ENCODE measurements at regions not wholly inside any gene's neighbourhood (a gene's known extent, or its start where the extent isn't known, plus 50 kb on each side); places are given as distances from the start of the nearest gene placed in this dataset.

GRCh38 chr12:88985631-88986030 is 366.7 kb downstream of the DUSP6 start:
- no peaks in the 10 kb centered on the region for H3K4me1 Mint-ChIP-seq
- no peak for ATAC-seq (replicated peaks)

GRCh38 chr12:88985011-88985410 is 367.3 kb downstream of the DUSP6 start:
- no peaks in the 10 kb centered on the region for H3K9me3 Mint-ChIP-seq
- peaks cover 29% of the 10 kb centered on the region for H3K27me3 Mint-ChIP-seq
- H3K27ac Mint-ChIP-seq, result no peak overlapping the region
- ATAC-seq (replicated peaks), result no peak
- no peaks in the 10 kb centered on the region for H3K36me3 Mint-ChIP-seq (ENCODE audit: low read depth)
- H3K4me1 Mint-ChIP-seq, result no peaks in the 10 kb centered on the region
- H3K4me3 Mint-ChIP-seq, result no peak overlapping the region

More at GRCh38 chr12:88985631-88986030, 366.7 kb downstream of the DUSP6 start:
- Mint-ChIP-seq H3K36me3 (ENCODE audit: low read depth) (no peaks in the 10 kb centered on the region), H3K27ac (no peak overlapping the region), H3K9me3 (no peaks in the 10 kb centered on the region), H3K4me3 (no peak overlapping the region), H3K27me3 (peaks cover 23% of the 10 kb centered on the region)

DNA sequence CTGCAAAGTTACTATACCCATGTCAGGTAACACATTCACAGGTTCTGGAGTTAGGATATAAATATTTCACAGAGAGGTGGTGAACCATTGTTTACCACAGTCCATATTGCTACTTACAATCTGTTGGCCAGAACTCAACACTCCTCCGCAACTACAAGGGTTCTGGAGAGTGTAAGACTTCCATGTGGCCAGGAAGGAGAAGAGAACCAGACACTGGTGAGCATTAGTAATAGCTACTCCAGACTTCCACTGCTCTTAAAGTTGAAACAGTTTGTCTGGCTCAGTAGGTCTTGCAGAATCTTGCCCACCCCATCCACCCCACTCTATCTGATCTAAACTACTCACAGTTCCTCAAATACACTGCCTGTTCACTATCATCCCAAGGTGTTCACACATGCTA is 369.6 kb downstream of the DUSP6 start:
- Mint-ChIP-seq H3K4me1 (no peaks in the 10 kb centered on the region), H3K4me3 (no peak overlapping the region), H3K9me3 (no peaks in the 10 kb centered on the region), H3K27me3 (peaks cover 42% of the 10 kb centered on the region), H3K36me3 (ENCODE audit: low read depth) (no peaks in the 10 kb centered on the region), H3K27ac (no peak overlapping the region)
- no peak for ATAC-seq (replicated peaks)

DNA sequence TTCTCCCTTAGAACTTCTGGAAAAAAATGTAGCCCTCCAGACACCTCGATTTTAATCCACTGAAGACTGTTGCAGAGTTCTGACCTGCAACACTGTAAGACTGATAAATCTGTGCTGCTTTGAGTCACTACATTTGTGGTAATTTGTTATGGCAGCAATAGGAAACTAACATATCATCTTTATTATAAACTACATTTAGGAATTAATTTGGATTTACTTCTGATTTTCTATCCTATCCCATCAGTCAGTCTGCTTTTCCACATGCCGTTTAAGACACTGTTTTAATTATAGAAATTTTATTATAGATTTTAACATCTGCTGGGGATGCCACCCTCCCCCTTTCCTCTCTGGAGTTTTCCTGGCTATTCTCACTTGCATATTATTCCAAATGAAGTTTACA is 375.2 kb downstream of the DUSP6 start:
- no peaks in the 10 kb centered on the region for H3K9me3 Mint-ChIP-seq
- H3K4me3 Mint-ChIP-seq, result no peak overlapping the region

GRCh38 chr12:88973998-88974397 is 378.3 kb downstream of the DUSP6 start:
- no peaks in the 10 kb centered on the region for H3K9me3 Mint-ChIP-seq
- no peak overlapping the region for H3K27ac Mint-ChIP-seq
- no peak for ATAC-seq (replicated peaks)

More for the DNA sequence above, 375.2 kb downstream of the DUSP6 start:
- no peaks in the 10 kb centered on the region for H3K4me1 Mint-ChIP-seq
- no peak overlapping the region for H3K27ac Mint-ChIP-seq
- H3K27me3 Mint-ChIP-seq, result peaks cover 25% of the 10 kb centered on the region
- no peak for ATAC-seq (replicated peaks)
- H3K36me3 Mint-ChIP-seq (ENCODE audit: low read depth), result no peaks in the 10 kb centered on the region

DNA sequence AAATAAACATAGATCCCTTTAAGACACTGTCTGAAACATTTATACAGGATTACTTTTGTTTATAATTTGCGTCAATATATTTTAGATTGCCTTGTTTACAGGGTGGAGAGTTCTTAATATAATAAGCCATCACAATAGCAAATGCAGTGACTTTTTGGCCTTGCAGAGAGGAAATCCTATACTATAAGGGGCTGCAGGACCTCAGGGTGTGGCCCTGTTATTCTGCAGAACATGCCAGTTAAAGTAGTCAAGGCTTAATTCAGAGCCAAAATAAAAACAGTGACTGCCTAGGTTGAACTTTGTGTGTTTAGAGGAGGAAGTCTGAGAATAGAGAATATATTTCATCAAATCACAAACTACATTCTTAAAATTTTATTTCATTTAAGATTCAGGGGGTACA is 381.6 kb downstream of the DUSP6 start:
- Mint-ChIP-seq H3K4me3 (no peak overlapping the region), H3K36me3 (ENCODE audit: low read depth) (no peaks in the 10 kb centered on the region), H3K27me3 (peaks cover 4% of the 10 kb centered on the region), H3K27ac (no peak overlapping the region), H3K9me3 (no peaks in the 10 kb centered on the region), H3K4me1 (no peaks in the 10 kb centered on the region)
- no peak for ATAC-seq (replicated peaks)

More at GRCh38 chr12:88973998-88974397, 378.3 kb downstream of the DUSP6 start:
- H3K4me1 Mint-ChIP-seq, result no peaks in the 10 kb centered on the region
- H3K36me3 Mint-ChIP-seq (ENCODE audit: low read depth), result no peaks in the 10 kb centered on the region
- H3K4me3 Mint-ChIP-seq, result no peak overlapping the region
- H3K27me3 Mint-ChIP-seq, result peaks cover 10% of the 10 kb centered on the region

GRCh38 chr12:88969127-88969526 is 383.2 kb downstream of the DUSP6 start:
- Mint-ChIP-seq H3K4me1 (no peaks in the 10 kb centered on the region), H3K27ac (no peak overlapping the region), H3K9me3 (no peaks in the 10 kb centered on the region), H3K4me3 (no peak overlapping the region), H3K27me3 (peaks cover 10% of the 10 kb centered on the region), H3K36me3 (ENCODE audit: low read depth) (no peaks in the 10 kb centered on the region)
- ATAC-seq (replicated peaks), result no peak

DNA sequence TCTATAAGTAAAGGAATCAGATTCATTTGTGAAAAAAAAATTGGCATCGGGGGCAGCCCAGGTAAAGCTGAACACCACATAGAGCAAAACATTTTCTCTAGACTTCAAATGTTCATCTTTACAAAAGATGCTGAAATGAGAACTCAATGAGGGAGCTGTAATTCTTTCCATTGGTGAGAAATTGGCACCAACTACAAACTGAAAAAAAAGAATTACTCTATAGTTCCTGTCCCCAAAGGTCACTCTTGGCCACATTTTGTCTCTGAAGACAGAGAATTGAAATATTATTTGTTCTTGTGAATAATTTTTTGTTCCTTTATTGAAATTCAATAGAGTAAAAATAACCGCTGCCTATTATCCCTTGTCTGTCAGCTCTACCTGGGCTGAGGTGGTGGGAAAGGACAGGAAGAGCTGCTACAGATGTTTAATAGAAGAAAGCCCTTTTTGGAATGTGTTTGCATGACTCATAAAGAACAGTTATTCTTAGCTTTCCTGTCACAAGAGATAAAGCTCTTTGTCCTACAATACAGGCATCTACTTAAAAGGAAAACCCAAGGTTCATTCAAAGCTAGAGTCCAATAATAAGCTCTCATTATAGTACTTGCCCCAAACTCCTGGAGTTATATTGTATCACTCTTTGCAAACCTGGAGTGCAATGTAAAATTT is 380.1 kb upstream of the KITLG start:
- H3K27ac Mint-ChIP-seq, result no peak overlapping the region
- peaks cover 11% of the 10 kb centered on the region for H3K27me3 Mint-ChIP-seq
- H3K9me3 Mint-ChIP-seq, result no peaks in the 10 kb centered on the region
- H3K4me1 Mint-ChIP-seq, result no peaks in the 10 kb centered on the region
- H3K36me3 Mint-ChIP-seq (ENCODE audit: low read depth), result no peaks in the 10 kb centered on the region
- no peak overlapping the region for H3K4me3 Mint-ChIP-seq
- no peak for ATAC-seq (replicated peaks)

GRCh38 chr12:88958946-88959345 is 378.7 kb upstream of the KITLG start:
- Mint-ChIP-seq H3K4me1 (no peaks in the 10 kb centered on the region), H3K4me3 (no peak overlapping the region), H3K27ac (no peak overlapping the region), H3K36me3 (ENCODE audit: low read depth) (no peaks in the 10 kb centered on the region), H3K9me3 (no peaks in the 10 kb centered on the region), H3K27me3 (peaks cover 8% of the 10 kb centered on the region)
- ATAC-seq (replicated peaks), result no peak

GRCh38 chr12:88958153-88958552 is 377.9 kb upstream of the KITLG start:
- Mint-ChIP-seq H3K27ac (no peak overlapping the region), H3K27me3 (peaks cover 7% of the 10 kb centered on the region), H3K4me1 (no peaks in the 10 kb centered on the region), H3K4me3 (no peak overlapping the region), H3K9me3 (no peaks in the 10 kb centered on the region), H3K36me3 (ENCODE audit: low read depth) (no peaks in the 10 kb centered on the region)
- no peak for ATAC-seq (replicated peaks)

GRCh38 chr12:88957358-88957757 is 377.1 kb upstream of the KITLG start:
- Mint-ChIP-seq H3K27me3 (peaks cover 9% of the 10 kb centered on the region), H3K4me1 (no peaks in the 10 kb centered on the region), H3K36me3 (ENCODE audit: low read depth) (no peaks in the 10 kb centered on the region), H3K9me3 (no peaks in the 10 kb centered on the region), H3K4me3 (no peak overlapping the region), H3K27ac (no peak overlapping the region)
- ATAC-seq (replicated peaks), result peak; percentile 63

- no peak overlapping the region for H3K27ac Mint-ChIP-seq
- no peaks in the 10 kb centered on the region for H3K9me3 Mint-ChIP-seq
- H3K4me3 Mint-ChIP-seq, result no peak overlapping the region
These were observed 375.3 kb upstream of the KITLG start for GRCh38 chr12:88955531-88955930.

DNA sequence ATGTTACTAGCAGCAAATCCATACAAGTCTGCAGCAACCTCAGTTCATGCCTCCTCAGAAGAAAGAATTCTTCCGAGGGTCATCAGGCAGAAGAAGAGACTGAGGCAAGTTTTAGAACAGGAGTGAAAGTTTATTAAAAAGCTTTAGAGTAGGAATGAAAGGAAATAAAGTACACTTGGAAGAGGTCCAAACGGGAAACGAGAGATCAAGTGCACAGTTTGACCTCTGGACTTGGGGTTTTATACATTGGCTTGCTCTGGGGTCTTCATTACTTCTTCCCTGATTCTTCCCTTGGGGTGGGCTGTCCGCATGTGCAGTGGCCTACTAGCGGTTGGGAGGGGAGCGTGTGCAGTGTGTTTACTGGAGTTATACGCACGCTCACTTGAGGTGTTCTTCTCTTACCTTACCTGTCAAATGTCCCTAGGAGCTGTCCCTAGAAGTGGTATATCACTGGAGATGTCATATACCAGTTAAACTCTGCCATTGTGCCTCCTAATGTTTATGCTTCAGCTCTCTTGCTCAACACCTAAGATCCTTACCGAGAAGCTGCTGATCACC is 372.8 kb upstream of the KITLG start:
- peaks cover 7% of the 10 kb centered on the region for H3K27me3 Mint-ChIP-seq
- H3K4me1 Mint-ChIP-seq, result no peaks in the 10 kb centered on the region
- no peaks in the 10 kb centered on the region for H3K36me3 Mint-ChIP-seq (ENCODE audit: low read depth)
- no peaks in the 10 kb centered on the region for H3K9me3 Mint-ChIP-seq
- no peak for ATAC-seq (replicated peaks)
- no peak overlapping the region for H3K27ac Mint-ChIP-seq
- no peak overlapping the region for H3K4me3 Mint-ChIP-seq

More at GRCh38 chr12:88955531-88955930, 375.3 kb upstream of the KITLG start:
- Mint-ChIP-seq H3K36me3 (ENCODE audit: low read depth) (no peaks in the 10 kb centered on the region), H3K4me1 (no peaks in the 10 kb centered on the region), H3K27me3 (peaks cover 11% of the 10 kb centered on the region)
- ATAC-seq (replicated peaks), result no peak

- no peak overlapping the region for H3K4me3 Mint-ChIP-seq
- no peaks in the 10 kb centered on the region for H3K4me1 Mint-ChIP-seq
- H3K27me3 Mint-ChIP-seq, result peaks cover 9% of the 10 kb centered on the region
- no peaks in the 10 kb centered on the region for H3K36me3 Mint-ChIP-seq (ENCODE audit: low read depth)
- no peak for ATAC-seq (replicated peaks)
- H3K27ac Mint-ChIP-seq, result no peak overlapping the region
- no peaks in the 10 kb centered on the region for H3K9me3 Mint-ChIP-seq
These were observed 372.3 kb upstream of the KITLG start for GRCh38 chr12:88952562-88952942.

DNA sequence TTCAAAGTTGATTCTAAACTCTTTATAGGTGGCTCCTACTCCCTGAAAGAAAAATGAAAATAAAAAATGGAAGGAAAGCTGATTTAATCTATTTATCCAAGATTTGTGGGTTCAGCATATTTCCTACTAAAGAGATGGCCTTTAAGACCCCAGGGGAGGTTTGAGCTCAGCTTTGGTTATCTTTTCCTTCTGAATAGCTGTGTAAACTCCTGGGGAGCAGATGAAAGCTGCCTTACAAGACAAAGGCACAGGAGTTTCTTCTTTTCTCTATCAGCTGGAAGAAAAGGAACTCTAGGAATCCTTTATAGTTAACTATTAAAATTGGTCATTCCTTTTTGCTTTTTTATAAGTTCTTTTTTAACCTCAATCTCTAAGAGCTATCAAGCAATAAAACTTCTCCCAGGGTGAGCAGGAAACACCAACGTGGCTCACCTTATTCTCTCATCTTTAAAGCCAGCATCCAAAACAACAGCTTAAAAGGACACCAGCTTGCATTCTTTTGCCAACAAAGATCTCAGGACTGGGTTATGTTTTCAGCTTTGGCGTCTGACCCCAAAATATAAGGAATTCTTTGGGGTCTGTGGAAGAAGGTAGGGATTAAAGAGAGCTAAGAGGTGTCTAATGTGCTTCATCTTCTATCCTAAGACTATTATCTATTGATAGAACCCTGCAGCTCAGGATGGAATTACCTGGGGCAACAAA is 371.7 kb upstream of the KITLG start:
- no peak overlapping the region for H3K4me3 Mint-ChIP-seq
- H3K27ac Mint-ChIP-seq, result no peak overlapping the region
- H3K4me1 Mint-ChIP-seq, result no peaks in the 10 kb centered on the region
- ATAC-seq (replicated peaks), result no peak
- H3K27me3 Mint-ChIP-seq, result peaks cover 13% of the 10 kb centered on the region
- no peaks in the 10 kb centered on the region for H3K9me3 Mint-ChIP-seq
- H3K36me3 Mint-ChIP-seq (ENCODE audit: low read depth), result no peaks in the 10 kb centered on the region
